Tibial artery (tissue), 4 donors: ENCODE measurements at regions not wholly inside any gene's neighbourhood (a gene's known extent, or its start where the extent isn't known, plus 50 kb on each side); places are given as distances from the start of the nearest gene placed in this dataset.
"Not testable (repeated sequence)": the region's sequence is repeated elsewhere in the genome, so short reads cannot be mapped to it uniquely, and the experiment has no call there.

Experiments
- DNase-seq, 2 donors: peaks; one replicate each; pipeline ENCODE4 v3.0.0-alpha.2; 2019
- H3K27ac ChIP-seq, 2 donors: fragments of 200-600 bp; sonication (generic) in 1 of 2; 1 replicate in 1 of 2; 2 replicates in 1 of 2; pipeline ENCODE4 v1.5.1; 2018 to 2019; ENCODE audit warnings: mild to moderate bottlenecking in 1 of 2
- H3K27me3 ChIP-seq, 2 donors: fragments of 200-600 bp; sonication (generic) in 1 of 2; one replicate each; pipeline versions ENCODE4 v1.5.1 to v1.6.0; 2016 to 2019
- H3K36me3 ChIP-seq, 3 donors: fragments of 200-600 bp; sonication (generic) in 2 of 3; one replicate each; pipeline ENCODE4 v1.5.1; 2016 to 2019; ENCODE audit warnings: mild to moderate bottlenecking in 2 of 3
- H3K4me1 ChIP-seq, 4 donors: fragments of 200-600 bp; sonication (generic) in 2 of 4; 1 replicate in 3 of 4; 2 replicates in 1 of 4; pipeline ENCODE4 v1.5.1; 2016 to 2019
- H3K4me3 ChIP-seq, 2 donors: fragments of 200-600 bp; sonication (generic) in 1 of 2; 1 replicate in 1 of 2; 2 replicates in 1 of 2; pipeline ENCODE4 v1.5.1; 2018 to 2019; ENCODE audit warnings: mild to moderate bottlenecking in 2 of 2
- H3K9me3 ChIP-seq, 3 donors: fragments of 200-600 bp; sonication (generic) in 1 of 3; one replicate each; pipeline ENCODE4 v1.5.1; 2016 to 2019
- intact Hi-C: fragments of 100-400 bp; cut with DNase I; formaldehyde crosslinking; loops from one replicate; pipeline ENCODE4 v1.15.0; 2023; ENCODE audit warnings: low total_unique reads
- TF ChIP-seq, protein P1 (sequence below), 2 experiments: fragments of 200-600 bp in 1 of 2; fragments of 450-650 bp in 1 of 2; IDR thresholded peaks; one replicate each; pipeline ENCODE4 v1.5.1; 2017 to 2019; ENCODE audit warnings: antibody characterized with exemption in 2 of 2, mild to moderate bottlenecking in 1 of 2, moderate library complexity in 1 of 2

GRCh38 chr5:174794931-174795672, 70.7 kb downstream of the MSX2 start:
- TF ChIP-seq, protein P1, sequence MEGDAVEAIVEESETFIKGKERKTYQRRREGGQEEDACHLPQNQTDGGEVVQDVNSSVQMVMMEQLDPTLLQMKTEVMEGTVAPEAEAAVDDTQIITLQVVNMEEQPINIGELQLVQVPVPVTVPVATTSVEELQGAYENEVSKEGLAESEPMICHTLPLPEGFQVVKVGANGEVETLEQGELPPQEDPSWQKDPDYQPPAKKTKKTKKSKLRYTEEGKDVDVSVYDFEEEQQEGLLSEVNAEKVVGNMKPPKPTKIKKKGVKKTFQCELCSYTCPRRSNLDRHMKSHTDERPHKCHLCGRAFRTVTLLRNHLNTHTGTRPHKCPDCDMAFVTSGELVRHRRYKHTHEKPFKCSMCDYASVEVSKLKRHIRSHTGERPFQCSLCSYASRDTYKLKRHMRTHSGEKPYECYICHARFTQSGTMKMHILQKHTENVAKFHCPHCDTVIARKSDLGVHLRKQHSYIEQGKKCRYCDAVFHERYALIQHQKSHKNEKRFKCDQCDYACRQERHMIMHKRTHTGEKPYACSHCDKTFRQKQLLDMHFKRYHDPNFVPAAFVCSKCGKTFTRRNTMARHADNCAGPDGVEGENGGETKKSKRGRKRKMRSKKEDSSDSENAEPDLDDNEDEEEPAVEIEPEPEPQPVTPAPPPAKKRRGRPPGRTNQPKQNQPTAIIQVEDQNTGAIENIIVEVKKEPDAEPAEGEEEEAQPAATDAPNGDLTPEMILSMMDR (IDR thresholded peaks at IDR 0.05): no peak

DNA sequence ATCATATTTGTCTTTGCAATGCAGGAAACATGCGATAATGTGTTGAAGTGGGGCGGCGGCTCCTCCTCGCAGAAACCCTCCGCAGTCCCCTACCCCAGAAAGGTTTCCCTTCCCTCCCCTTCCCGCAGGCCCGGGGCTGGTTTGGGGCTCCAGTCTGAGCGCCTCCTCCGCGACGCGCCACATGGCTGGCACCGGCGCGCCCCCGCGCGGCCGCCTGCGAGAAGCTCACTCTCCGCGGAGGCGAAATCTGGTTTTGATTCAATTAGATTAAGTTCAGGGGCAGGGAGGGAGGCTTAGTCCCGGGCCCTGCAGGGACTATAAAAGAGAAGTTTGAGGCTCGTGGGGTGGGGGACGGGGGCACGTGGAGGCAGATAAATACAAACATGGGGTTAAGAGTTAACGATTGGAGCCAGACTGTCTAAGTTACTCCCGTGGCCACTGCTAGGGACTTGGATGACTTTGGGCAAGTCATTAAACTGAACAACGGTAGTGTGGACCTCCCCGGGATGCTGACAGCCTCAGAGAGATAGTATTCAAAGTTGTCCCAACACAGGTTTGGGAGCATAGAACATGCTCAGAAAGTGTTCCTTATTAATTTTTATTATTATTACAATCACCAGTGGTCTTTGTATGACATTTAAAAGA, 69.4 kb downstream of the MSX2 start:
- no peak overlapping the region for H3K4me3 ChIP-seq
- peaks cover 0 to 8% (median 3%) of the 10 kb centered on the region in 4 donors for H3K4me1 ChIP-seq
- H3K36me3 ChIP-seq: no peaks in the 10 kb centered on the region
- no peak overlapping the region for H3K27ac ChIP-seq
- H3K27me3 ChIP-seq: peaks cover 0 to 61% of the 10 kb centered on the region in 2 donors
- intact Hi-C loops: loop anchor here (2.0 to 5.0 kb wide), 2 partner anchors 379 to 467 kb away; no protein-coding TSS in a partner anchor
- peak; percentile 51 to 72 for DNase-seq
- H3K9me3 ChIP-seq: no peaks in the 10 kb centered on the region
- TF ChIP-seq, protein P1 (IDR thresholded peaks at IDR 0.05): peak; percentile 78 to 80

More at GRCh38 chr5:174794931-174795672, 70.7 kb downstream of the MSX2 start:
- H3K36me3 ChIP-seq: no peaks in the 10 kb centered on the region
- H3K9me3 ChIP-seq: no peaks in the 10 kb centered on the region
- intact Hi-C loops: loop anchor here (5.0 kb wide), 1 partner anchor 468 kb away; no protein-coding TSS in a partner anchor
- no peak for DNase-seq
- H3K27ac ChIP-seq: no peak overlapping the region
- no peak overlapping the region for H3K4me3 ChIP-seq
- peaks cover 0 to 8% (median 3%) of the 10 kb centered on the region in 4 donors for H3K4me1 ChIP-seq
- H3K27me3 ChIP-seq: peaks cover 0 to 61% of the 10 kb centered on the region in 2 donors

DNA sequence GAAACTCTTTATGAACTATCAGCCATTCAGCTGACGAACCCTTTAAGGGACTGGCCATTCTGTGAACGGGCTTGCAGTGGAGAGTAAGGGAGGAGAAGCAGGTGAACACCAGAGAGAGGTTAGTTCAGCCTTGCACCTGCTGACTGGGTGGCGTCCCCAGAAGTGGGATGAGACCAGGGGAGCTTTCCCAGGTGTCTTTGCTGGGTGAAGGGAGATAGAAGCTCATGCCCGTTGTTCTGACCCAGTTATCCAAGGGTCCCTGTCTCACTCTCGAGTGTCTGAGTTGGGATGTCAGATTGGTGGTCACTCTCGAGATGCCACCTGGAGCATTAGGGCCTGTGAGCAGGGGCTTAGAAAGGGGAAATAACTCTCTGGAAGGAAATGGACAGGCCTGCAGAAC, 68.7 kb downstream of the MSX2 start:
- DNase-seq: no peak
- intact Hi-C loops: loop anchor here (2.0 to 5.0 kb wide), 2 partner anchors 378 to 466 kb away; no protein-coding TSS in a partner anchor
- Histone ChIP-seq H3K4me1 (peaks cover 0 to 8% (median 3%) of the 10 kb centered on the region in 4 donors), H3K27me3 (peaks cover 0 to 55% of the 10 kb centered on the region in 2 donors), H3K27ac (no peak overlapping the region), H3K4me3 (no peak overlapping the region), H3K9me3 (no peaks in the 10 kb centered on the region), H3K36me3 (no peaks in the 10 kb centered on the region)
- TF ChIP-seq, protein P1 (IDR thresholded peaks at IDR 0.05): no peak

GRCh38 chr5:174792265-174792664, 67.9 kb downstream of the MSX2 start:
- H3K36me3 ChIP-seq, DNase-seq, H3K27ac ChIP-seq, H3K9me3 ChIP-seq, H3K4me1 ChIP-seq, H3K4me3 ChIP-seq: not testable (repeated sequence)
- intact Hi-C loops: loop anchor here (2.0 to 5.0 kb wide), 2 partner anchors 377 to 465 kb away; no protein-coding TSS in a partner anchor
- H3K27me3 ChIP-seq: peaks cover 0 to 50% of the 10 kb centered on the region in 2 donors

- intact Hi-C loops: loop anchor here (5.0 kb wide), 1 partner anchor 464 kb away; no protein-coding TSS in a partner anchor
- Histone ChIP-seq H3K9me3 (no peaks in the 10 kb centered on the region), H3K27ac (no peak overlapping the region), H3K4me3 (no peak overlapping the region), H3K27me3 (peaks cover 0 to 37% of the 10 kb centered on the region in 2 donors), H3K36me3 (no peaks in the 10 kb centered on the region), H3K4me1 (peaks cover 0 to 8% (median 3%) of the 10 kb centered on the region in 4 donors)
- DNase-seq: no peak
- TF ChIP-seq, protein P1 (IDR thresholded peaks at IDR 0.05): no peak
Measured at GRCh38 chr5:174790906-174791305, 66.5 kb downstream of the MSX2 start.

DNA sequence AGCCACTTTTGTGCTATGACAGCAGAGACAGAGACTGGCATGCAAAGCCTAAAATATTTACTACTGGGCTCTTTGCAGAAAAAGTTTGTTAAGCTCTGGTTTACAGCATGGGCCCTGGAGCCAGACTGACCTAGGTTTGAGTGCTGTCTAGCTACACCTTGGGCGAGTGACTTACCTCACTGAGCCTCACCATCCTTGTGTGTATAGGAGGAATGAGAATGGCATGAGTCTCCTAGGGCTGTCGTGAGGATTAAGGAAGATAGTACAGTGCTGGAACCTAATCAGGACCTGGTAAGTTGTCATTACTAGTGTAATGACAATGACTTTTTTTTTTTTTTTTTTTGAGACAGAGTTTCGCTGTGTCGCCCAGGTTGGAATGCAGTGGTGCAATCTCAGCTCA, 65.2 kb downstream of the MSX2 start:
- H3K4me3 ChIP-seq: no peak overlapping the region
- intact Hi-C loops: no loop called here
- no peak overlapping the region for H3K27ac ChIP-seq
- H3K27me3 ChIP-seq: peaks cover 0 to 23% of the 10 kb centered on the region in 2 donors
- TF ChIP-seq, protein P1 (IDR thresholded peaks at IDR 0.05): no peak
- DNase-seq: no peak
- H3K9me3 ChIP-seq: peaks cover 0 to 5% (median 0%) of the 10 kb centered on the region in 3 donors
- H3K36me3 ChIP-seq: no peaks in the 10 kb centered on the region
- peaks cover 0 to 8% (median 3%) of the 10 kb centered on the region in 4 donors for H3K4me1 ChIP-seq
